AG08395 (cell line): ENCODE measurements at regions not wholly inside any gene's neighbourhood (a gene's known extent, or its start where the extent isn't known, plus 50 kb on each side); places are given as distances from the start of the nearest gene placed in this dataset.
"Not testable (repeated sequence)": the region's sequence is repeated elsewhere in the genome, so short reads cannot be mapped to it uniquely, and the experiment has no call there.

Experiments
- DNase-seq: peaks from one replicate; pipeline ENCODE4 v3.0.0; 2012; ENCODE audit warnings: mixed read lengths, low spot score

GRCh38 chr4:38514465-38515146, 149.4 kb upstream of the KLF3 start:
- no peak for DNase-seq

- no peak for DNase-seq
Observed at GRCh38 chr4:38516190-38516589, 147.8 kb upstream of the KLF3 start.

GRCh38 chr4:38519666-38520065, 144.3 kb upstream of the KLF3 start:
- DNase-seq: no peak

- no peak for DNase-seq
Observed at GRCh38 chr4:38523054-38523453, 140.9 kb upstream of the KLF3 start.

- no peak for DNase-seq
Observed at GRCh38 chr4:38523524-38524448, 140.2 kb upstream of the KLF3 start.

GRCh38 chr4:38526412-38526811, 137.6 kb upstream of the KLF3 start:
- DNase-seq: no peak

- DNase-seq: no peak
Observed at GRCh38 chr4:38529189-38530115, 134.5 kb upstream of the KLF3 start.

- DNase-seq: no peak
Observed at GRCh38 chr4:38530486-38530885, 133.5 kb upstream of the KLF3 start.

GRCh38 chr4:38531141-38531727, 132.8 kb upstream of the KLF3 start:
- DNase-seq: no peak

- DNase-seq: no peak
Observed at GRCh38 chr4:38532908-38533499, 131.0 kb upstream of the KLF3 start.

- DNase-seq: no peak
Observed at GRCh38 chr4:38534344-38535045, 129.5 kb upstream of the KLF3 start.

- not testable (repeated sequence) for DNase-seq
Observed at GRCh38 chr4:38535071-38535470, 128.9 kb upstream of the KLF3 start.

GRCh38 chr4:38535717-38536116, 128.3 kb upstream of the KLF3 start:
- DNase-seq: no peak

GRCh38 chr4:38536716-38537115, 127.3 kb upstream of the KLF3 start:
- no peak for DNase-seq

- no peak for DNase-seq
Observed at GRCh38 chr4:38537666-38538065, 126.3 kb upstream of the KLF3 start.

- no peak for DNase-seq
Observed at GRCh38 chr4:38538517-38538916, 125.5 kb upstream of the KLF3 start.

GRCh38 chr4:38539501-38539900, 124.5 kb upstream of the KLF3 start:
- DNase-seq: no peak

- no peak for DNase-seq
Observed at GRCh38 chr4:38547052-38547451, 116.9 kb upstream of the KLF3 start.

GRCh38 chr4:38548256-38548655, 115.7 kb upstream of the KLF3 start:
- no peak for DNase-seq

GRCh38 chr4:38559374-38559773, 104.6 kb upstream of the KLF3 start:
- DNase-seq: no peak

- DNase-seq: no peak
Observed at GRCh38 chr4:38560340-38560739, 103.7 kb upstream of the KLF3 start.
